Muscle of leg (tissue), 3 donors: ENCODE measurements at regions not wholly inside any gene's neighbourhood (a gene's known extent, or its start where the extent isn't known, plus 50 kb on each side); places are given as distances from the start of the nearest gene placed in this dataset.
A peak's percentile ranks its signal among the peaks of the same experiment; 100 is the strongest.
"Not testable (repeated sequence)": the region's sequence is repeated elsewhere in the genome, so short reads cannot be mapped to it uniquely, and the experiment has no call there.

Experiments
- DNase-seq: peaks from one replicate; pipeline ENCODE4 v3.0.0; 2013
- H3K27ac ChIP-seq: one replicate; pipeline ENCODE4 v1.5.1; 2013; ENCODE audit warnings: mild to moderate bottlenecking, low read length, control low read depth
- H3K27me3 ChIP-seq: one replicate; pipeline ENCODE4 v1.6.1; 2013; ENCODE audit warnings: low read length; ENCODE audit not compliant: control insufficient read depth, insufficient read depth
- H3K36me3 ChIP-seq: one replicate; pipeline ENCODE4 v1.6.1; 2013; ENCODE audit warnings: low read length; ENCODE audit not compliant: control insufficient read depth, insufficient read depth
- H3K4me1 ChIP-seq: one replicate; pipeline ENCODE4 v1.6.1; 2013; ENCODE audit warnings: low read length; ENCODE audit not compliant: control insufficient read depth, insufficient read depth
- H3K4me3 ChIP-seq: one replicate; pipeline ENCODE4 v1.5.1; 2013; ENCODE audit warnings: low read length, control low read depth
- H3K9me3 ChIP-seq: replicated peaks from 2 replicates; pipeline ENCODE4 v1.6.1; 2013; ENCODE audit warnings: low read depth, low read length; ENCODE audit not compliant: control insufficient read depth
- WGBS: methylation state at CpG from one replicate; pipeline ENCODE4 v1.1.5; 2013; ENCODE audit warnings: missing lambda C conversion rate; ENCODE audit not compliant: insufficient coverage; 5-methylcytosine and 5-hydroxymethylcytosine counted together

GRCh38 chr6:57808581-57808980 is 491.2 kb downstream of the PRIM2 start:
- H3K9me3 ChIP-seq, H3K4me3 ChIP-seq, H3K36me3 ChIP-seq, DNase-seq, H3K27ac ChIP-seq, H3K4me1 ChIP-seq: not testable (repeated sequence)
- 1% methylated on average over 12 of the region's 21 CpGs for WGBS
- H3K27me3 ChIP-seq = peaks cover 31% of the 10 kb centered on the region

DNA sequence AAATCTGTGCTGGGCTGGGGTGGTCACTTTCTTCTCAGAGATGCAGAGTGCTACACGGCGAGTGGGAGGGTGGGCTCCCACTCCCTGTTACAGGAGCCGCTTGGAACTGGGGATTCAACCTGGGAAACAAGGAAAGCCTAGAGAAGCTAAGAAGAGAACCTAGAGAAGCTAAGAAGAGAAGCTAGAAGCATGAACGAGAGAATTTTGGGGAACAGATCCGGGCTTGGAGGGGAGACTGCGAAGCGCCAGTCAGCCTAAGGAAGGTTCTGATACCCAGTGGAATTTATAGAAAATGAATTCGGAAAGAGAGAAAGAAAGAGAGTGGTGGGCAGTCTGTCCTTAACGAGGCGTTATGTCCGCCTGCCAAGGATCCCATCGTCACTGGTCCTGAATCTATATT is 492.0 kb downstream of the PRIM2 start:
- not testable (repeated sequence) for H3K4me3 ChIP-seq, H3K9me3 ChIP-seq, H3K4me1 ChIP-seq, H3K36me3 ChIP-seq, H3K27ac ChIP-seq, DNase-seq
- peaks cover 37% of the 10 kb centered on the region for H3K27me3 ChIP-seq
- 2% methylated on average over 4 of the region's 12 CpGs for WGBS

- H3K27me3 ChIP-seq = peaks cover 34% of the 10 kb centered on the region
- not testable (repeated sequence) for H3K4me3 ChIP-seq, H3K4me1 ChIP-seq, DNase-seq, H3K36me3 ChIP-seq, H3K9me3 ChIP-seq, H3K27ac ChIP-seq
- 2% methylated on average over 11 of the region's 28 CpGs for WGBS
Observed at GRCh38 chr6:57813271-57814075, 496.0 kb downstream of the PRIM2 start.

- not testable (repeated sequence) for H3K27ac ChIP-seq, H3K36me3 ChIP-seq, H3K9me3 ChIP-seq, H3K4me3 ChIP-seq, DNase-seq, H3K4me1 ChIP-seq
- peaks cover 15% of the 10 kb centered on the region for H3K27me3 ChIP-seq
- 0% methylated on average over 1 of the region's 10 CpGs for WGBS
Observed at GRCh38 chr6:57815826-57816225, 498.4 kb downstream of the PRIM2 start.

GRCh38 chr6:57821325-57821724 is 503.9 kb downstream of the PRIM2 start:
- not testable (repeated sequence) for H3K27ac ChIP-seq, H3K27me3 ChIP-seq, H3K4me1 ChIP-seq, DNase-seq, H3K4me3 ChIP-seq, H3K9me3 ChIP-seq, H3K36me3 ChIP-seq
- WGBS = no CpG with 5 or more reads among the region's 21 CpGs

DNA sequence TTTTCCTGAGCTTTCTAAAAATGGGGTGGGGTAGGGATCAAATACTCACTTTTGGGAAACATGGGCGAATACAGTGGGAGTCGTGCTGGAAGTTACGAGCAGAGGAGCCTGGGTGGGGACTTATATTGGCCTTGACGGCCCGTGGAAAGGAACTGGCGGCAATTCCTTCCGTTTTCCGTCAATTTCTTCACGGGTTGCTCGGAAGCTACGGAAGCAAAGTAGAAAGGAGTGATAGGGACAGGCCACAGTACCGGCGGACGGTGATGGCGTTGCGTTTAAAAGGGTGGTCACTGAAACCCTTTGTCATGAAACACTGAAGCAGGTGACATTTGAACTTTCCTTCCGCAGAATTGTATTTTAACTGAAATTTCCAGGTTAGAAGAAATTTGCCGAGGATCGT is 505.0 kb downstream of the PRIM2 start:
- H3K4me3 ChIP-seq, H3K27ac ChIP-seq, H3K4me1 ChIP-seq, H3K36me3 ChIP-seq, H3K9me3 ChIP-seq, DNase-seq, H3K27me3 ChIP-seq: not testable (repeated sequence)
- WGBS = 2% methylated on average over 10 of the region's 19 CpGs

DNA sequence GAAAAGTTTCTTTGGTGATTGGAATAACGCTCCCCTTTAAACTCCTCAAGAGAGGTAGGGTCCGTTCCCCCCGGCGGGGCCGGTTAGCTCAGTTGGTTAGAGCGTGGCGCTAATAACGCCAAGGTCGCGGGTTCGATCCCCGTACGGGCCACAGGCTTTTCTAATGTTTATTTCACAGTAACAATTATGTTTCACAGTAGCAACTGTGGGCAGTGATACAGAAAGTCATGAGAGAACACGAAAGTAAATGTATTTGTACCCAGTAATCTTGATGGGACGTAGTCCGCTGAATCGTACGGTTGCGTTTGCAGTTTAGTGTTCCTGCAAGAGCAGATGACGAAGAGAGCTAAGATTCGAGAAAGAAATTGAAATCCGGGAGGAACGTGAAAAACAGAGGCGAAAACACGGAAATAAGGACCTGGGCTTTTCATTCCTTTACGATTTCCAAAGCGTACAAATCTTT is 505.5 kb downstream of the PRIM2 start:
- DNase-seq = no peak
- Histone ChIP-seq H3K4me3 (no peak overlapping the region), H3K27ac (no peak overlapping the region), H3K27me3 (peaks cover 9% of the 10 kb centered on the region), H3K36me3 (no peaks in the 10 kb centered on the region), H3K4me1 (no peaks in the 10 kb centered on the region), H3K9me3 (no peaks in the 10 kb centered on the region)
- 3% methylated on average over 11 of the region's 27 CpGs for WGBS

GRCh38 chr6:57837622-57838209 is 520.3 kb downstream of the PRIM2 start:
- 58% methylated on average over 3 of the region's 9 CpGs for WGBS
- H3K36me3 ChIP-seq, H3K9me3 ChIP-seq, H3K4me3 ChIP-seq, H3K4me1 ChIP-seq, DNase-seq, H3K27me3 ChIP-seq, H3K27ac ChIP-seq: not testable (repeated sequence)

- 80% methylated on average over 1 of the region's 6 CpGs for WGBS
- DNase-seq, H3K4me3 ChIP-seq, H3K27me3 ChIP-seq, H3K4me1 ChIP-seq, H3K36me3 ChIP-seq, H3K27ac ChIP-seq, H3K9me3 ChIP-seq: not testable (repeated sequence)
Observed at GRCh38 chr6:57841551-57841950, 524.1 kb downstream of the PRIM2 start.

DNA sequence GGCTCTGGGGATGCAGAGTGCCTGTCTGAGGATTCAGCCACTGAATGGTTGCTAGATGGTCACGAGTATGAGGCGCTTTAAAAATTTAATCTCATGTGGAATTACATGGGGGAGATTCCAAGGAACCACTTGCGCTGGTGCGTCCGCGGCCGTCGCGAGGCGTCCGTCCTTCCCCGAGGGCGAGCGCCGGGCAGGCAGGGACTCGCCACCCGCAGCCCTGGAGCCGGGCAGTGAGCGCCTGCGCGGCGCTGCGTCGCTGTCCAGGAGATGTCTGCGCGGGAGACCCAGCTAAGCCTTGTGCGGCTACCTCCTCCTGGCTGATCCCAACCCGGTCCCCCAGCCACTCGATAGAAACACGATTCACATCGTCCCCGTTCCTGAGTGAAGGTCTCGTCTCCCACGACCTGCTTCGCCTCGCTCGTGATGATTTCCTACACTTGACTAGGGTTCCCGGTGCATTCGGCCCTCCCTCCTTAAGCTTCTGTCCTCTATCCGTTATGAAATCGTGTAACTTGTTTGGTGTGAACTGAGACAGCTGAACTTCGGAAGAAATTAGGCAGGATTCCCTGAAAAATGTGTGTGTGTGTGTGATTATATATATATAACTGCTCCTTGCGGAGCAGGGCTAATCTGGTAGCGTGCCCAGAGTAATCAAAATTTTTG is 536.4 kb downstream of the PRIM2 start:
- H3K27ac ChIP-seq, H3K4me3 ChIP-seq, H3K4me1 ChIP-seq, H3K27me3 ChIP-seq, H3K9me3 ChIP-seq, H3K36me3 ChIP-seq: not testable (repeated sequence)
- WGBS = 2% methylated on average over 15 of the region's 44 CpGs
- peak; percentile 9 for DNase-seq
